Lower leg skin (tissue), 4 donors: ENCODE measurements at regions not wholly inside any gene's neighbourhood (a gene's known extent, or its start where the extent isn't known, plus 50 kb on each side); places are given as distances from the start of the nearest gene placed in this dataset.

Experiments
- DNase-seq, 2 donors: peaks; one replicate each; pipeline ENCODE4 v3.0.0-alpha.2; 2019; ENCODE audit warnings: low spot score in 2 of 2
- H3K4me3 ChIP-seq: fragments of 200-600 bp; sonication (generic); 2 replicates; pipeline ENCODE4 v1.5.1; 2017; ENCODE audit warnings: mild to moderate bottlenecking, low read depth; ENCODE audit not compliant: poor library complexity, severe bottlenecking
- POLR2A ChIP-seq, 2 donors: fragments of 450-650 bp; IDR thresholded peaks; one replicate each; pipeline ENCODE4 v1.6.1; 2016 to 2017; ENCODE audit warnings: antibody characterized with exemption in 2 of 2, mild to moderate bottlenecking in 1 of 2, moderate library complexity in 1 of 2
- WGBS, 2 donors: methylation state at CpG; one replicate each; pipeline ENCODE4 v1.1.5; 2018; 5-methylcytosine and 5-hydroxymethylcytosine counted together
- intact Hi-C: fragments of 100-400 bp; cut with DNase I; formaldehyde crosslinking; loops from one replicate; pipeline ENCODE4 v1.15.0; 2023; ENCODE audit warnings: low total_unique reads
- TF ChIP-seq, protein P1 (sequence below), 3 donors: fragments of 450-650 bp; IDR thresholded peaks; one replicate each; pipeline ENCODE4 v1.5.1; 2016; ENCODE audit warnings: antibody characterized with exemption in 3 of 3, mild to moderate bottlenecking in 3 of 3, moderate library complexity in 2 of 3

DNA sequence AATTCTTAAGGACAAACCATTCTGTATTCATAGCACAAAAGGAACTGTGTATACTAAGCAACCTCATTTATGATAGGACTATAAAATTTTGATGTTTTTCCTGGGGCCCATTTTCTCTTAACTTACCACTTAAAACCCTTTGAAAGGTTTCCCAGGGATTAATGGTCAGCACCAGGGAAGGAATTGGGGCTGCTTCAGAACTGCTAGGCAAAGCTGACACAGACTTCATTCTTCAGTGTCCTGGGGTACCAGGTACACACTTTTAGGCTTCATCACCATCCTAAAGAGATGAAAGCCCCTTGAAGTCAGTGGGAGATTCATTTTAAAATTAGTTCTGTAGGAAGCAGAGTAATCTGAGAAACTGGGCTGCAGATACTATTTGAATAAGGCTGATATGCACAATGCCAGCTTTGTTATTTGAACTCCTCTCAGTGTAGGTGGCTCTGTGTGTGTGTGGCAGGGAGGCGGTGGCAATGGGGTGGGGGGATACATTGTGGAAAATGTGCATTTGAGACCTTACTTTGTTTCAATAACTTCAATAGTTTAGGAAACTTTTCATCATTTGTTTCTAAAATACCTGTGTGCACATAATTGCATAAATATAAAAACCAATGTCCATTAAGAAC is 329.3 kb upstream of the DCN start:
- intact Hi-C loops = no loop called here
- no peak overlapping the region for H3K4me3 ChIP-seq
- no peak for TF ChIP-seq POLR2A (IDR thresholded peaks at IDR 0.05)
- TF ChIP-seq, protein P1, sequence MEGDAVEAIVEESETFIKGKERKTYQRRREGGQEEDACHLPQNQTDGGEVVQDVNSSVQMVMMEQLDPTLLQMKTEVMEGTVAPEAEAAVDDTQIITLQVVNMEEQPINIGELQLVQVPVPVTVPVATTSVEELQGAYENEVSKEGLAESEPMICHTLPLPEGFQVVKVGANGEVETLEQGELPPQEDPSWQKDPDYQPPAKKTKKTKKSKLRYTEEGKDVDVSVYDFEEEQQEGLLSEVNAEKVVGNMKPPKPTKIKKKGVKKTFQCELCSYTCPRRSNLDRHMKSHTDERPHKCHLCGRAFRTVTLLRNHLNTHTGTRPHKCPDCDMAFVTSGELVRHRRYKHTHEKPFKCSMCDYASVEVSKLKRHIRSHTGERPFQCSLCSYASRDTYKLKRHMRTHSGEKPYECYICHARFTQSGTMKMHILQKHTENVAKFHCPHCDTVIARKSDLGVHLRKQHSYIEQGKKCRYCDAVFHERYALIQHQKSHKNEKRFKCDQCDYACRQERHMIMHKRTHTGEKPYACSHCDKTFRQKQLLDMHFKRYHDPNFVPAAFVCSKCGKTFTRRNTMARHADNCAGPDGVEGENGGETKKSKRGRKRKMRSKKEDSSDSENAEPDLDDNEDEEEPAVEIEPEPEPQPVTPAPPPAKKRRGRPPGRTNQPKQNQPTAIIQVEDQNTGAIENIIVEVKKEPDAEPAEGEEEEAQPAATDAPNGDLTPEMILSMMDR (IDR thresholded peaks at IDR 0.05) = no peak
- 75 to 89% methylated on average over 1 of the region's 1 CpG for WGBS, 2 donors
- no peak for DNase-seq

- no peak for DNase-seq
- WGBS, 2 donors = 44 to 61% methylated on average over 1 of the region's 1 CpG
- TF ChIP-seq, protein P1 (IDR thresholded peaks at IDR 0.05) = no peak
- no peak for TF ChIP-seq POLR2A (IDR thresholded peaks at IDR 0.05)
- intact Hi-C loops = no loop called here
- H3K4me3 ChIP-seq = no peak overlapping the region
These were observed 325.1 kb upstream of the DCN start for GRCh38 chr12:91507754-91508153.

- 59 to 65% methylated on average over 2 of the region's 2 CpGs for WGBS, 2 donors
- no peak overlapping the region for H3K4me3 ChIP-seq
- TF ChIP-seq, protein P1 (IDR thresholded peaks at IDR 0.05) = no peak
- TF ChIP-seq POLR2A (IDR thresholded peaks at IDR 0.05) = no peak
These were observed 323.8 kb upstream of the DCN start for GRCh38 chr12:91506452-91506851.

DNA sequence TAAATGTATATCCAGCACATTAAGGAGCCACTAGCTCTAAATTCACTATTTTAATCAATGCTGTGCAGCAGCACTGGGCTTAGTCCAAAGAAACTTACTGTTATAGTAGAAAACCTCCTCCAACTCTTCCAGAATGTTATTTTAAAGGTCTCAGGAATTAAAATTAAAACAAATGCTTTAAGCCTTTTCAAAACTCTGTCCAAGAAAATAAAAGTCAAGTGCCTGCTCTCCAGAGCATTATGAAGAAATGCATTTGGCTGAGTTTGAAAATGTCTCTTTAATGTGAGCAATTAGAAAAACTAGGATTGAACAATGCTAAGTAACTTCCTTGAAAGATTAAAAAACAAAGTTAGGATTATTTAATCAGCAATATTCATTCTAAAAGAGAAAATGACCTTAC is 322.4 kb upstream of the DCN start:
- intact Hi-C loops = no loop called here
- no peak overlapping the region for H3K4me3 ChIP-seq
- no peak for DNase-seq
- TF ChIP-seq, protein P1 (IDR thresholded peaks at IDR 0.05) = no peak
- TF ChIP-seq POLR2A (IDR thresholded peaks at IDR 0.05) = no peak

More at GRCh38 chr12:91506452-91506851, 323.8 kb upstream of the DCN start:
- DNase-seq = no peak
- intact Hi-C loops = no loop called here

DNA sequence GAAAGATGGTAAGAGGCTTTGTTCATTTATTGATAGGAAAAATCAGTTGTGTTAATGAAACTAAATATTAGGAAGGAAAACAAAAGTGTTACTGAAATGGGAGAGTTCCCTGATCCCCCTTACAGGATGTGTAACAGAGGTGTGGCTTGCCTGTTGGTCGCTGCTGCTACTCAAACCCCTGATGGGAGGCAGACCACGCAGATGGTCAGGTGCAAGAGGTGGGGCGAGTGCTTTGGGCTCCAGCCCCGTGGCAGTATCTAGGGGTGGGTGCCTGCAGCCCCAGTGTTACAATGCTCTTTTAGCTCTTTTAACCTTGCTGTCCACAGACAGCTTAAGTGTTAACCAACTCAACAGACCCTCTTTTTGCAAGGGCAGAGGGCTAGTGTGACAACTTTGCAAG is 319.6 kb upstream of the DCN start:
- WGBS, 2 donors = 88 to 93% methylated on average over 4 of the region's 4 CpGs

More for the DNA sequence above, 319.6 kb upstream of the DCN start:
- intact Hi-C loops = no loop called here
- no peak for DNase-seq
- no peak overlapping the region for H3K4me3 ChIP-seq
- TF ChIP-seq POLR2A (IDR thresholded peaks at IDR 0.05) = no peak
- TF ChIP-seq, protein P1 (IDR thresholded peaks at IDR 0.05) = no peak
